SK-N-SH treated with all-trans-retinoic acid at 6 μM for 48 hours (cell line): ENCODE measurements at regions not wholly inside any gene's neighbourhood (a gene's known extent, or its start where the extent isn't known, plus 50 kb on each side); places are given as distances from the start of the nearest gene placed in this dataset.

Source experiments
- ATAC-seq: fragments of 200-7000 bp; cut with Tn5 transposase; 3 replicates; pipeline ENCODE4 v1.9.1; 2020; ENCODE audit warnings: mild to moderate bottlenecking, moderate library complexity
- ARNTL ChIP-seq: fragments of 450-650 bp; formaldehyde crosslinking; IDR thresholded peaks from 2 replicates; pipeline ENCODE4 v1.5.0; 2020; ENCODE audit warnings: low read depth, mild to moderate bottlenecking, moderate library complexity, borderline replicate concordance
- BACH2 ChIP-seq: fragments of 250-450 bp; sonication (Bioruptor Pico); IDR thresholded peaks from 2 replicates; pipeline ENCODE4 v1.9.0; 2021; ENCODE audit warnings: mild to moderate bottlenecking, borderline replicate concordance
- CREB5 ChIP-seq: fragments of 250-450 bp; sonication (Bioruptor Pico); IDR thresholded peaks from 2 replicates; pipeline ENCODE4 v1.5.1; 2020; ENCODE audit warnings: low read depth, mild to moderate bottlenecking, moderate library complexity
- CSDC2 ChIP-seq: fragments of 250-450 bp; sonication (Bioruptor Pico); IDR thresholded peaks from 2 replicates; pipeline ENCODE4 v1.5.0; 2020; ENCODE audit warnings: mild to moderate bottlenecking, moderate library complexity
- ESRRG ChIP-seq: fragments of 250-450 bp; sonication (Bioruptor Pico); IDR thresholded peaks from 2 replicates; pipeline ENCODE4 v1.6.1; 2021; ENCODE audit warnings: mild to moderate bottlenecking
- GLIS3 ChIP-seq: fragments of 250-450 bp; sonication (Bioruptor Pico); IDR thresholded peaks from 2 replicates; pipeline ENCODE4 v1.5.0; 2020; ENCODE audit warnings: mild to moderate bottlenecking, moderate library complexity
- ISL1 ChIP-seq: fragments of 250-450 bp; sonication (Bioruptor Pico); IDR thresholded peaks from 2 replicates; pipeline ENCODE4 v2.1.2; 2022; ENCODE audit warnings: mild to moderate bottlenecking, moderate library complexity
- OSR1 ChIP-seq: fragments of 250-450 bp; sonication (Bioruptor Pico); IDR thresholded peaks from 2 replicates; pipeline ENCODE4 v1.8.0; 2022; ENCODE audit warnings: moderate library complexity, mild to moderate bottlenecking, inconsistent platforms
- PATZ1 ChIP-seq: fragments of 250-450 bp; sonication (Bioruptor Pico); IDR thresholded peaks from 2 replicates; pipeline ENCODE4 v1.8.0; 2020; ENCODE audit warnings: mild to moderate bottlenecking, moderate library complexity, borderline replicate concordance
- PPARA ChIP-seq: fragments of 250-450 bp; sonication (Bioruptor Pico); IDR thresholded peaks from 2 replicates; pipeline ENCODE4 v1.5.0; 2020; ENCODE audit warnings: mild to moderate bottlenecking, borderline replicate concordance
- RARB ChIP-seq: fragments of 250-450 bp; sonication (Bioruptor Pico); IDR thresholded peaks from 2 replicates; pipeline ENCODE4 v1.8.0; 2021; ENCODE audit warnings: mild to moderate bottlenecking, moderate library complexity
- SNAI2 ChIP-seq: fragments of 250-450 bp; sonication (Bioruptor Pico); IDR thresholded peaks from 2 replicates; pipeline ENCODE4 v1.5.0; 2020; ENCODE audit warnings: mild to moderate bottlenecking, moderate library complexity
- TCF4 ChIP-seq: fragments of 250-450 bp; sonication (Bioruptor Pico); IDR thresholded peaks from 2 replicates; pipeline ENCODE4 v1.8.0; 2021; ENCODE audit warnings: mild to moderate bottlenecking, moderate library complexity, borderline replicate concordance
- TOX ChIP-seq: fragments of 250-450 bp; sonication (Bioruptor Pico); IDR thresholded peaks from 2 replicates; pipeline ENCODE4 v1.8.0; 2021; ENCODE audit warnings: mild to moderate bottlenecking, moderate library complexity, borderline replicate concordance
- TSHZ2 ChIP-seq: fragments of 250-450 bp; sonication (Bioruptor Pico); IDR thresholded peaks from 2 replicates; pipeline ENCODE4 v1.5.0; 2020; ENCODE audit warnings: mild to moderate bottlenecking, moderate library complexity
- ZC3H10 ChIP-seq: fragments of 250-450 bp; sonication (Bioruptor Pico); IDR thresholded peaks from 2 replicates; pipeline ENCODE4 v1.5.1; 2021; ENCODE audit warnings: mild to moderate bottlenecking, moderate library complexity
- ZFP3 ChIP-seq: fragments of 250-450 bp; sonication (Bioruptor Pico); IDR thresholded peaks from 2 replicates; pipeline ENCODE4 v1.5.0; 2020; ENCODE audit warnings: mild to moderate bottlenecking, moderate library complexity
- ZFP30 ChIP-seq: fragments of 450-650 bp; formaldehyde crosslinking; IDR thresholded peaks from 2 replicates; pipeline ENCODE4 v1.5.0; 2022; ENCODE audit warnings: mild to moderate bottlenecking, moderate library complexity
- ZNF565 ChIP-seq: fragments of 450-650 bp; formaldehyde crosslinking; conservative IDR thresholded peaks from 2 replicates; pipeline ENCODE4 v1.5.0; 2020; ENCODE audit warnings: low read depth, mild to moderate bottlenecking, moderate library complexity
- ZNF70 ChIP-seq: fragments of 450-650 bp; formaldehyde crosslinking; IDR thresholded peaks from 2 replicates; pipeline ENCODE4 v1.5.0; 2020; ENCODE audit warnings: mild to moderate bottlenecking, moderate library complexity
- ZNF8 ChIP-seq: fragments of 450-650 bp; formaldehyde crosslinking; IDR thresholded peaks from 2 replicates; pipeline ENCODE4 v1.5.0; 2020; ENCODE audit warnings: mild to moderate bottlenecking, moderate library complexity
- TF ChIP-seq, protein P1 (sequence below): fragments of 250-450 bp; sonication (Bioruptor Pico); IDR thresholded peaks from 2 replicates; pipeline ENCODE4 v1.8.0; 2021; ENCODE audit warnings: low read depth, mild to moderate bottlenecking, moderate library complexity, borderline replicate concordance

GRCh38 chr2:180739070-180739469 lies 241.3 kb upstream of the UBE2E3 start:
- TF ChIP-seq ISL1 (0 out of 2 replicates have a peak, but pooled peaks have one; percentile 37), ZNF565 (no peak), OSR1 (CRISPR knock-in tag) (no peak), TOX (CRISPR knock-in tag) (no peak), CSDC2 (no peak), GLIS3 (CRISPR knock-in tag) (no peak), TSHZ2 (CRISPR knock-in tag) (no peak)
- ATAC-seq: peak; percentile 45

- no peak for ATAC-seq
- TF ChIP-seq OSR1 (CRISPR knock-in tag) (no peak), TSHZ2 (CRISPR knock-in tag) (no peak), ESRRG (CRISPR knock-in tag) (no peak), CSDC2 (no peak), ZNF70 (no peak), ZFP30 (CRISPR knock-in tag) (no peak), TCF4 (CRISPR knock-in tag) (no peak), ARNTL (CRISPR knock-in tag) (no peak), BACH2 (CRISPR knock-in tag) (no peak), ZFP3 (CRISPR knock-in tag) (no peak), ZNF8 (CRISPR knock-in tag) (no peak), ZC3H10 (CRISPR knock-in tag) (no peak), PATZ1 (CRISPR knock-in tag) (no peak)
- TF ChIP-seq, protein P1, sequence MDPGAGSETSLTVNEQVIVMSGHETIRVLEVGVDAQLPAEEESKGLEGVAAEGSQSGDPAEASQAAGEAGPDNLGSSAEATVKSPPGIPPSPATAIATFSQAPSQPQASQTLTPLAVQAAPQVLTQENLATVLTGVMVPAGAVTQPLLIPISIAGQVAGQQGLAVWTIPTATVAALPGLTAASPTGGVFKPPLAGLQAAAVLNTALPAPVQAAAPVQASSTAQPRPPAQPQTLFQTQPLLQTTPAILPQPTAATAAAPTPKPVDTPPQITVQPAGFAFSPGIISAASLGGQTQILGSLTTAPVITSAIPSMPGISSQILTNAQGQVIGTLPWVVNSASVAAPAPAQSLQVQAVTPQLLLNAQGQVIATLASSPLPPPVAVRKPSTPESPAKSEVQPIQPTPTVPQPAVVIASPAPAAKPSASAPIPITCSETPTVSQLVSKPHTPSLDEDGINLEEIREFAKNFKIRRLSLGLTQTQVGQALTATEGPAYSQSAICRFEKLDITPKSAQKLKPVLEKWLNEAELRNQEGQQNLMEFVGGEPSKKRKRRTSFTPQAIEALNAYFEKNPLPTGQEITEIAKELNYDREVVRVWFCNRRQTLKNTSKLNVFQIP: no peak
Measured at GRCh38 chr2:180735799-180736198, 244.6 kb upstream of the UBE2E3 start.

DNA sequence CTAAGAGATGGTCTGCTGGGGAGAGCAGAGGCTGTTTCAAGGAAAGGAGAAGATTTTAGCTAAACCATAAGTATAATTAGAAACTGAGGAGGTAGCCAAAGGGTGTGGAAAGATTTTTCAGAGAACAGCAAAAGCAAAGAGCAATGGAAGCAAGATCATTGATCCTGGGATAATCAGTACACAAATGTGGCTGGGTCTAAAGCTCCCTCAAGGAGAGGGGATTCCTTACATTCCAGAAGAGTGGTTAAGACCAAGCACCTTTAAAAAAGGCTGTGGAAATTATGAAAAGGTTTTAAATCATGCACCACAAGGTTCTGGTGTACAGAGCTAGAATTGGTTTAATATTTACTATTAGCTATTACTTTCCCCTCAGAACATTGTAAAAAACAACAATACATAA lies 246.0 kb upstream of the UBE2E3 start:
- no peak for ATAC-seq
- TF ChIP-seq OSR1 (CRISPR knock-in tag) (no peak), CREB5 (CRISPR knock-in tag) (no peak), GLIS3 (CRISPR knock-in tag) (no peak), ZFP3 (CRISPR knock-in tag) (no peak), ESRRG (CRISPR knock-in tag) (no peak), SNAI2 (CRISPR knock-in tag) (no peak), RARB (CRISPR knock-in tag) (no peak), TCF4 (CRISPR knock-in tag) (no peak), BACH2 (CRISPR knock-in tag) (no peak), ISL1 (no peak), TSHZ2 (CRISPR knock-in tag) (no peak), ZNF70 (no peak), CSDC2 (no peak), ZFP30 (CRISPR knock-in tag) (no peak), ZC3H10 (CRISPR knock-in tag) (no peak), PPARA (CRISPR knock-in tag) (no peak)
